Neural cell (in vitro differentiated cells): ENCODE measurements at regions not wholly inside any gene's neighbourhood (a gene's known extent, or its start where the extent isn't known, plus 50 kb on each side); places are given as distances from the start of the nearest gene placed in this dataset.

Experiments
- EP300 ChIP-seq: fragments of 450-650 bp; conservative IDR thresholded peaks from 2 replicates; pipeline ENCODE4 v1.6.1; 2014; ENCODE audit warnings: antibody characterized with exemption, mild to moderate bottlenecking, moderate library complexity; ENCODE audit not compliant: poor library complexity, severe bottlenecking
- EZH2 ChIP-seq: fragments of 200-600, 300-800 bp; shearing (Covaris generic), sonication (generic); IDR thresholded peaks from 2 replicates; pipeline ENCODE4 v1.6.1; 2014; ENCODE audit warnings: antibody characterized with exemption, low read length, borderline replicate concordance, mild to moderate bottlenecking; ENCODE audit not compliant: insufficient read depth, poor library complexity, severe bottlenecking
- POLR2AphosphoS5 ChIP-seq: IDR thresholded peaks from 2 replicates; pipeline ENCODE4 v1.6.1; 2012
- RAD21 ChIP-seq: fragments of 450-650 bp; conservative IDR thresholded peaks from 2 replicates; pipeline ENCODE4 v1.6.1; 2014; ENCODE audit warnings: antibody characterized with exemption, mild to moderate bottlenecking, moderate library complexity
- TAF1 ChIP-seq: IDR thresholded peaks from 2 replicates; pipeline ENCODE4 v1.6.1; 2012; ENCODE audit warnings: low read depth
- TF ChIP-seq, protein P1 (sequence below): fragments of 450-650 bp; IDR thresholded peaks from 2 replicates; pipeline ENCODE4 v1.5.1; 2014; ENCODE audit warnings: antibody characterized with exemption, mild to moderate bottlenecking, moderate library complexity; ENCODE audit not compliant: poor library complexity, severe bottlenecking
- TF ChIP-seq, protein P2 (sequence below): IDR thresholded peaks from 2 replicates; pipeline ENCODE4 v1.6.1; 2012; ENCODE audit warnings: borderline replicate concordance

DNA sequence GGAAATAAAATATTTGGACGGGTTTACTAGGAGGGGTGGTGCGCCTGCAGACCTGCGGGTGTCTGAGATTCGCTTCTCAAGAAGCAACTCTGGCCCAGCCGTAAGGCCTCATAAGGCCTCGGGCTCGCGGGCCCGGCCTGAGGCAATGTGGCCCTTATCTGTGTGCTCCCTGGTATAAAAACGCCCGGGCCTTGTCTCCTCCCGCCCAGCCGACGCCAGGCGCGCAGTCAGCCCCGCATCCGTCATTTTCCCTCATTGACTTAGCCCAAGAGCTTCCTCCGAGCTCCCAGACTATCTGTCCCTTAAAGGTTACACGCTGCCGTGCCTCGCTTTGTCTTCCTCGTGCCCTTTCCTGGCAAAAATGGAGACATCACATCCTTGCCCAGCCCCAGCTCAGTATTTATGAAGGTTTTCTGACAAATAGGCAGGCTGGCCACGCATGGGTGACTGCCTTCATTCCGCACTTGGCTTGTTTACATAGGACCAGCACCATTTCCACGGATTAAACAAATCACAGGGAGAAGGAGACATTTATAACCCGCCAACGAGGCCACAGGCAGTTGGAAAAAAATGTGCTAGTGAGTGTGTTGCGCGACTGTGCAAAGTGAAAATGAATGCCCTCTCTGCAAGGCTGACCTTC lies 74.5 kb upstream of the TBCA start:
- TF ChIP-seq EZH2 = no peak
- no peak for TF ChIP-seq RAD21
- TF ChIP-seq, protein P1, sequence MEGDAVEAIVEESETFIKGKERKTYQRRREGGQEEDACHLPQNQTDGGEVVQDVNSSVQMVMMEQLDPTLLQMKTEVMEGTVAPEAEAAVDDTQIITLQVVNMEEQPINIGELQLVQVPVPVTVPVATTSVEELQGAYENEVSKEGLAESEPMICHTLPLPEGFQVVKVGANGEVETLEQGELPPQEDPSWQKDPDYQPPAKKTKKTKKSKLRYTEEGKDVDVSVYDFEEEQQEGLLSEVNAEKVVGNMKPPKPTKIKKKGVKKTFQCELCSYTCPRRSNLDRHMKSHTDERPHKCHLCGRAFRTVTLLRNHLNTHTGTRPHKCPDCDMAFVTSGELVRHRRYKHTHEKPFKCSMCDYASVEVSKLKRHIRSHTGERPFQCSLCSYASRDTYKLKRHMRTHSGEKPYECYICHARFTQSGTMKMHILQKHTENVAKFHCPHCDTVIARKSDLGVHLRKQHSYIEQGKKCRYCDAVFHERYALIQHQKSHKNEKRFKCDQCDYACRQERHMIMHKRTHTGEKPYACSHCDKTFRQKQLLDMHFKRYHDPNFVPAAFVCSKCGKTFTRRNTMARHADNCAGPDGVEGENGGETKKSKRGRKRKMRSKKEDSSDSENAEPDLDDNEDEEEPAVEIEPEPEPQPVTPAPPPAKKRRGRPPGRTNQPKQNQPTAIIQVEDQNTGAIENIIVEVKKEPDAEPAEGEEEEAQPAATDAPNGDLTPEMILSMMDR = no peak
- TF ChIP-seq EP300 = no peak
- no peak for TF ChIP-seq TAF1
- peak; percentile 14 for TF ChIP-seq POLR2AphosphoS5
- TF ChIP-seq, protein P2, sequence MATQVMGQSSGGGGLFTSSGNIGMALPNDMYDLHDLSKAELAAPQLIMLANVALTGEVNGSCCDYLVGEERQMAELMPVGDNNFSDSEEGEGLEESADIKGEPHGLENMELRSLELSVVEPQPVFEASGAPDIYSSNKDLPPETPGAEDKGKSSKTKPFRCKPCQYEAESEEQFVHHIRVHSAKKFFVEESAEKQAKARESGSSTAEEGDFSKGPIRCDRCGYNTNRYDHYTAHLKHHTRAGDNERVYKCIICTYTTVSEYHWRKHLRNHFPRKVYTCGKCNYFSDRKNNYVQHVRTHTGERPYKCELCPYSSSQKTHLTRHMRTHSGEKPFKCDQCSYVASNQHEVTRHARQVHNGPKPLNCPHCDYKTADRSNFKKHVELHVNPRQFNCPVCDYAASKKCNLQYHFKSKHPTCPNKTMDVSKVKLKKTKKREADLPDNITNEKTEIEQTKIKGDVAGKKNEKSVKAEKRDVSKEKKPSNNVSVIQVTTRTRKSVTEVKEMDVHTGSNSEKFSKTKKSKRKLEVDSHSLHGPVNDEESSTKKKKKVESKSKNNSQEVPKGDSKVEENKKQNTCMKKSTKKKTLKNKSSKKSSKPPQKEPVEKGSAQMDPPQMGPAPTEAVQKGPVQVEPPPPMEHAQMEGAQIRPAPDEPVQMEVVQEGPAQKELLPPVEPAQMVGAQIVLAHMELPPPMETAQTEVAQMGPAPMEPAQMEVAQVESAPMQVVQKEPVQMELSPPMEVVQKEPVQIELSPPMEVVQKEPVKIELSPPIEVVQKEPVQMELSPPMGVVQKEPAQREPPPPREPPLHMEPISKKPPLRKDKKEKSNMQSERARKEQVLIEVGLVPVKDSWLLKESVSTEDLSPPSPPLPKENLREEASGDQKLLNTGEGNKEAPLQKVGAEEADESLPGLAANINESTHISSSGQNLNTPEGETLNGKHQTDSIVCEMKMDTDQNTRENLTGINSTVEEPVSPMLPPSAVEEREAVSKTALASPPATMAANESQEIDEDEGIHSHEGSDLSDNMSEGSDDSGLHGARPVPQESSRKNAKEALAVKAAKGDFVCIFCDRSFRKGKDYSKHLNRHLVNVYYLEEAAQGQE = no peak
